K562 (cell line): ENCODE measurements at regions not wholly inside any gene's neighbourhood (a gene's known extent, or its start where the extent isn't known, plus 50 kb on each side); places are given as distances from the start of the nearest gene placed in this dataset.

Experiments used
- ATAC-seq: fragments of 200-7000 bp; cut with Tn5 transposase; 3 replicates; pipeline ENCODE4 v1.9.1; 2020; ENCODE audit warnings: moderate library complexity
- BruUV-seq: library from RNA; stranded (reverse); fragments of 400-500 nt; replicated peaks from 2 replicates; lab custom pipeline; 2021; lab: Mats Ljungman, UMichigan
- CTCF ChIA-PET: fragments of 300-600 bp; formaldehyde crosslinking; extraction: SDS; loops from one replicate; lab custom pipeline; 2021; ENCODE audit warnings: low intra/inter-chr PET ratio; lab: Yijun Ruan, JAX
- POLR2A ChIA-PET: fragments of 300-600, 350-650 bp; sonication (Branson Sonifier 250); formaldehyde crosslinking; extraction: SDS; loops from one replicate; lab custom pipeline; 2021; ENCODE audit warnings: antibody characterized with exemption, inconsistent platforms; lab: Yijun Ruan, JAX
- DNase-seq, 4 experiments: peaks; one replicate each; pipeline versions ENCODE4 v3.0.0 to v3.0.0-alpha.2; 2011 to 2018; ENCODE audit warnings: low spot score in 3 of 4, mixed read lengths in 3 of 4; ENCODE audit errors: extremely low read depth in 1 of 4
- FAIRE-seq: peaks from 2 replicates; lab custom pipeline; 2011; peaks lifted over from hg19 to GRCh38; lab: Jason Lieb, UNC
- H2AFZ ChIP-seq: 2 replicates; pipeline ENCODE4 v1.6.0; 2011; ENCODE audit warnings: low read depth, low read length, control low read depth, inconsistent platforms
- H3K27ac ChIP-seq: fragments of 200-600 bp; 3 replicates; pipeline ENCODE4 v1.8.0; 2011; ENCODE audit warnings: low read depth, mild to moderate bottlenecking, control low read depth, inconsistent platforms, low read length, moderate library complexity, mixed read lengths; ENCODE audit errors: extremely low read depth
- H3K27me3 ChIP-seq, 2 experiments: fragments of 300-600 bp in 1 of 2; 2 replicates in 1 of 2; 3 replicates in 1 of 2; pipeline versions ENCODE4 v1.6.0 to v1.8.0; 2011; ENCODE audit warnings: inconsistent platforms in 2 of 2, low read length in 2 of 2, mild to moderate bottlenecking in 1 of 2, mixed read lengths in 1 of 2, moderate library complexity in 1 of 2; ENCODE audit not compliant: control insufficient read depth in 2 of 2, insufficient read depth in 2 of 2
- H3K36me3 ChIP-seq: fragments of 300-600 bp; 3 replicates; pipeline ENCODE4 v1.8.0; 2011; ENCODE audit warnings: mild to moderate bottlenecking, low read length, inconsistent platforms; ENCODE audit not compliant: control insufficient read depth, insufficient read depth
- H3K4me1 ChIP-seq, 2 experiments: fragments of 200-600 bp in 1 of 2; replicated peaks in 1 of 2; 2 replicates in 1 of 2; 3 replicates in 1 of 2; pipeline versions ENCODE4 v1.5.1 to v1.8.0; 2011; ENCODE audit warnings: inconsistent platforms in 2 of 2, low read length in 2 of 2, mild to moderate bottlenecking in 1 of 2, mixed read lengths in 1 of 2, moderate library complexity in 1 of 2; ENCODE audit not compliant: control insufficient read depth in 2 of 2, insufficient read depth in 2 of 2
- H3K4me2 ChIP-seq: 2 replicates; pipeline ENCODE4 v1.6.1; 2011; ENCODE audit warnings: low read length, control low read depth, inconsistent platforms, mixed read lengths; ENCODE audit not compliant: insufficient read depth
- H3K4me3 ChIP-seq: fragments of 200-600 bp; sonication (generic), shearing (Covaris generic); 2 replicates; pipeline ENCODE4 v1.5.1; 2016; ENCODE audit warnings: control low read depth, inconsistent platforms
- H3K79me2 ChIP-seq: fragments of 200-600 bp; 3 replicates; pipeline ENCODE4 v1.8.0; 2011; ENCODE audit warnings: low read length, inconsistent platforms; ENCODE audit not compliant: control insufficient read depth, insufficient read depth
- H3K9ac ChIP-seq, 2 experiments: 2 replicates each; pipeline versions ENCODE4 v1.6.0 to v1.6.1; 2011; ENCODE audit warnings: low read depth in 2 of 2, low read length in 2 of 2, control low read depth in 1 of 2, inconsistent platforms in 1 of 2, mild to moderate bottlenecking in 1 of 2, mixed read lengths in 1 of 2; ENCODE audit not compliant: insufficient read depth in 1 of 2
- H3K9me1 ChIP-seq: one replicate; pipeline ENCODE4 v1.6.0; 2011; ENCODE audit warnings: inconsistent platforms, mild to moderate bottlenecking, low read length, moderate library complexity; ENCODE audit not compliant: control insufficient read depth, insufficient read depth
- H3K9me3 ChIP-seq: replicated peaks from 2 replicates; pipeline ENCODE4 v1.5.1; 2011; ENCODE audit warnings: low read depth, low read length, inconsistent platforms; ENCODE audit not compliant: control insufficient read depth, insufficient read depth
- H4K20me1 ChIP-seq: replicated peaks from 2 replicates; pipeline ENCODE4 v1.6.1; 2011; ENCODE audit warnings: low read length, inconsistent platforms, mixed read lengths; ENCODE audit not compliant: control insufficient read depth, insufficient read depth
- ARHGAP35 ChIP-seq: fragments of 450-650 bp; IDR thresholded peaks from 2 replicates; pipeline ENCODE4 v1.6.1; 2018; ENCODE audit not compliant: partially characterized antibody
- HDGF ChIP-seq: fragments of 450-650 bp; IDR thresholded peaks from 2 replicates; pipeline ENCODE4 v1.6.1; 2016
- ILF3 ChIP-seq: fragments of 450-650 bp; IDR thresholded peaks from 2 replicates; pipeline ENCODE4 v1.6.1; 2018; ENCODE audit warnings: antibody characterized with exemption, mild to moderate bottlenecking, moderate library complexity, borderline replicate concordance
- MCM5 ChIP-seq: fragments of 450-650 bp; IDR thresholded peaks from 2 replicates; pipeline ENCODE4 v1.6.1; 2016; ENCODE audit warnings: low read depth
- MYNN ChIP-seq, 2 experiments: sonication (generic); formaldehyde crosslinking in 1 of 2; IDR thresholded peaks; 2 replicates each; pipeline versions ENCODE4 v1.5.0 to v1.6.1; 2016 to 2020; ENCODE audit warnings: antibody characterized with exemption in 1 of 2, missing genetic modification reagents in 1 of 2
- POLR2G ChIP-seq: fragments of 200-400 bp; formaldehyde crosslinking; IDR thresholded peaks from 2 replicates; pipeline ENCODE4 v1.6.1; 2017; ENCODE audit warnings: low read depth, mild to moderate bottlenecking, antibody characterized with exemption, low read length, moderate library complexity
- RBM17 ChIP-seq: fragments of 200-400 bp; formaldehyde crosslinking; IDR thresholded peaks from 2 replicates; pipeline ENCODE4 v1.6.1; 2017; ENCODE audit warnings: low read depth, mild to moderate bottlenecking, low read length, borderline replicate concordance
- TGIF2 ChIP-seq: sonication (generic); formaldehyde crosslinking; IDR thresholded peaks from 2 replicates; pipeline ENCODE4 v1.8.1; 2022; ENCODE audit warnings: mild to moderate bottlenecking, missing genetic modification reagents, moderate library complexity
- ZNF77 ChIP-seq: fragments of 250-450 bp; sonication (Bioruptor Pico); IDR thresholded peaks from 2 replicates; pipeline ENCODE4 v1.5.0; 2020
- in situ Hi-C: fragments of 300-500 bp; cut with MboI; formaldehyde crosslinking; loops from 4 replicates; pipeline ENCODE4 v1.15.0; 2018; ENCODE audit warnings: inconsistent platforms, mixed read lengths
- intact Hi-C: fragments of 100-400 bp; cut with micrococcal nuclease; formaldehyde crosslinking; loops from 2 replicates; pipeline ENCODE4 v1.14.2; 2022
- TF ChIP-seq, protein P1 (sequence below): fragments of 200-600 bp; sonication (generic); IDR thresholded peaks from one replicate; pipeline ENCODE4 v1.6.1; 2012; ENCODE audit warnings: mild to moderate bottlenecking, low read depth, low read length, inconsistent platforms
- TF ChIP-seq, protein P2 (sequence below): fragments of 450-650 bp; formaldehyde crosslinking; IDR thresholded peaks from 2 replicates; pipeline ENCODE4 v1.4.0; 2022; ENCODE audit warnings: missing genetic modification characterization

DNA sequence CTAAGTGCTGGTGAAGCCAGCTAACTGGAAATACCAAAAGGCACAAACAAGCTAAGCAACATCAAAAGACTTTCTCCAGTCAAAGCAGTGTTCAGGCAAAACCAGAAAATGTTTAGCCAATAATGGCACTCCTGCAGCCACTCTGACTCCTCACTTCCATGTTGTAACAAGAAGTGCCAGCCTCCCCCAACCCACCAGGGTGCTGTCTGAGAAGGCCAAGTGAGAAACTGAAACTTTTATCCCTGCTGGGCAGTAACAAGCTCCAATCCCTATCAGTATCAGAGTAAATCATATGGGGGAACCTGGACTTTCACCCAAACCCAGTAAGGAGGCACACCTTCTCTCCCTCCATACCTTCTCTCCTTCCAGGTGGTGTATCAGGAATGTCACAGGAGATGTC is 414.8 kb upstream of the NMUR2 start:
- TF ChIP-seq HDGF = no peak
- no peak for TF ChIP-seq ZNF77 (CRISPR knock-in tag)
- TF ChIP-seq, protein P1, sequence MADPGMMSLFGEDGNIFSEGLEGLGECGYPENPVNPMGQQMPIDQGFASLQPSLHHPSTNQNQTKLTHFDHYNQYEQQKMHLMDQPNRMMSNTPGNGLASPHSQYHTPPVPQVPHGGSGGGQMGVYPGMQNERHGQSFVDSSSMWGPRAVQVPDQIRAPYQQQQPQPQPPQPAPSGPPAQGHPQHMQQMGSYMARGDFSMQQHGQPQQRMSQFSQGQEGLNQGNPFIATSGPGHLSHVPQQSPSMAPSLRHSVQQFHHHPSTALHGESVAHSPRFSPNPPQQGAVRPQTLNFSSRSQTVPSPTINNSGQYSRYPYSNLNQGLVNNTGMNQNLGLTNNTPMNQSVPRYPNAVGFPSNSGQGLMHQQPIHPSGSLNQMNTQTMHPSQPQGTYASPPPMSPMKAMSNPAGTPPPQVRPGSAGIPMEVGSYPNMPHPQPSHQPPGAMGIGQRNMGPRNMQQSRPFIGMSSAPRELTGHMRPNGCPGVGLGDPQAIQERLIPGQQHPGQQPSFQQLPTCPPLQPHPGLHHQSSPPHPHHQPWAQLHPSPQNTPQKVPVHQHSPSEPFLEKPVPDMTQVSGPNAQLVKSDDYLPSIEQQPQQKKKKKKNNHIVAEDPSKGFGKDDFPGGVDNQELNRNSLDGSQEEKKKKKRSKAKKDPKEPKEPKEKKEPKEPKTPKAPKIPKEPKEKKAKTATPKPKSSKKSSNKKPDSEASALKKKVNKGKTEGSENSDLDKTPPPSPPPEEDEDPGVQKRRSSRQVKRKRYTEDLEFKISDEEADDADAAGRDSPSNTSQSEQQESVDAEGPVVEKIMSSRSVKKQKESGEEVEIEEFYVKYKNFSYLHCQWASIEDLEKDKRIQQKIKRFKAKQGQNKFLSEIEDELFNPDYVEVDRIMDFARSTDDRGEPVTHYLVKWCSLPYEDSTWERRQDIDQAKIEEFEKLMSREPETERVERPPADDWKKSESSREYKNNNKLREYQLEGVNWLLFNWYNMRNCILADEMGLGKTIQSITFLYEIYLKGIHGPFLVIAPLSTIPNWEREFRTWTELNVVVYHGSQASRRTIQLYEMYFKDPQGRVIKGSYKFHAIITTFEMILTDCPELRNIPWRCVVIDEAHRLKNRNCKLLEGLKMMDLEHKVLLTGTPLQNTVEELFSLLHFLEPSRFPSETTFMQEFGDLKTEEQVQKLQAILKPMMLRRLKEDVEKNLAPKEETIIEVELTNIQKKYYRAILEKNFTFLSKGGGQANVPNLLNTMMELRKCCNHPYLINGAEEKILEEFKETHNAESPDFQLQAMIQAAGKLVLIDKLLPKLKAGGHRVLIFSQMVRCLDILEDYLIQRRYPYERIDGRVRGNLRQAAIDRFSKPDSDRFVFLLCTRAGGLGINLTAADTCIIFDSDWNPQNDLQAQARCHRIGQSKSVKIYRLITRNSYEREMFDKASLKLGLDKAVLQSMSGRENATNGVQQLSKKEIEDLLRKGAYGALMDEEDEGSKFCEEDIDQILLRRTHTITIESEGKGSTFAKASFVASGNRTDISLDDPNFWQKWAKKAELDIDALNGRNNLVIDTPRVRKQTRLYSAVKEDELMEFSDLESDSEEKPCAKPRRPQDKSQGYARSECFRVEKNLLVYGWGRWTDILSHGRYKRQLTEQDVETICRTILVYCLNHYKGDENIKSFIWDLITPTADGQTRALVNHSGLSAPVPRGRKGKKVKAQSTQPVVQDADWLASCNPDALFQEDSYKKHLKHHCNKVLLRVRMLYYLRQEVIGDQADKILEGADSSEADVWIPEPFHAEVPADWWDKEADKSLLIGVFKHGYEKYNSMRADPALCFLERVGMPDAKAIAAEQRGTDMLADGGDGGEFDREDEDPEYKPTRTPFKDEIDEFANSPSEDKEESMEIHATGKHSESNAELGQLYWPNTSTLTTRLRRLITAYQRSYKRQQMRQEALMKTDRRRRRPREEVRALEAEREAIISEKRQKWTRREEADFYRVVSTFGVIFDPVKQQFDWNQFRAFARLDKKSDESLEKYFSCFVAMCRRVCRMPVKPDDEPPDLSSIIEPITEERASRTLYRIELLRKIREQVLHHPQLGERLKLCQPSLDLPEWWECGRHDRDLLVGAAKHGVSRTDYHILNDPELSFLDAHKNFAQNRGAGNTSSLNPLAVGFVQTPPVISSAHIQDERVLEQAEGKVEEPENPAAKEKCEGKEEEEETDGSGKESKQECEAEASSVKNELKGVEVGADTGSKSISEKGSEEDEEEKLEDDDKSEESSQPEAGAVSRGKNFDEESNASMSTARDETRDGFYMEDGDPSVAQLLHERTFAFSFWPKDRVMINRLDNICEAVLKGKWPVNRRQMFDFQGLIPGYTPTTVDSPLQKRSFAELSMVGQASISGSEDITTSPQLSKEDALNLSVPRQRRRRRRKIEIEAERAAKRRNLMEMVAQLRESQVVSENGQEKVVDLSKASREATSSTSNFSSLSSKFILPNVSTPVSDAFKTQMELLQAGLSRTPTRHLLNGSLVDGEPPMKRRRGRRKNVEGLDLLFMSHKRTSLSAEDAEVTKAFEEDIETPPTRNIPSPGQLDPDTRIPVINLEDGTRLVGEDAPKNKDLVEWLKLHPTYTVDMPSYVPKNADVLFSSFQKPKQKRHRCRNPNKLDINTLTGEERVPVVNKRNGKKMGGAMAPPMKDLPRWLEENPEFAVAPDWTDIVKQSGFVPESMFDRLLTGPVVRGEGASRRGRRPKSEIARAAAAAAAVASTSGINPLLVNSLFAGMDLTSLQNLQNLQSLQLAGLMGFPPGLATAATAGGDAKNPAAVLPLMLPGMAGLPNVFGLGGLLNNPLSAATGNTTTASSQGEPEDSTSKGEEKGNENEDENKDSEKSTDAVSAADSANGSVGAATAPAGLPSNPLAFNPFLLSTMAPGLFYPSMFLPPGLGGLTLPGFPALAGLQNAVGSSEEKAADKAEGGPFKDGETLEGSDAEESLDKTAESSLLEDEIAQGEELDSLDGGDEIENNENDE = no peak
- no peak for TF ChIP-seq RBM17
- TF ChIP-seq, protein P2, sequence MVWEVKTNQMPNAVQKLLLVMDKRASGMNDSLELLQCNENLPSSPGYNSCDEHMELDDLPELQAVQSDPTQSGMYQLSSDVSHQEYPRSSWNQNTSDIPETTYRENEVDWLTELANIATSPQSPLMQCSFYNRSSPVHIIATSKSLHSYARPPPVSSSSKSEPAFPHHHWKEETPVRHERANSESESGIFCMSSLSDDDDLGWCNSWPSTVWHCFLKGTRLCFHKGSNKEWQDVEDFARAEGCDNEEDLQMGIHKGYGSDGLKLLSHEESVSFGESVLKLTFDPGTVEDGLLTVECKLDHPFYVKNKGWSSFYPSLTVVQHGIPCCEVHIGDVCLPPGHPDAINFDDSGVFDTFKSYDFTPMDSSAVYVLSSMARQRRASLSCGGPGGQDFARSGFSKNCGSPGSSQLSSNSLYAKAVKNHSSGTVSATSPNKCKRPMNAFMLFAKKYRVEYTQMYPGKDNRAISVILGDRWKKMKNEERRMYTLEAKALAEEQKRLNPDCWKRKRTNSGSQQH (CRISPR knock-in tag) = no peak
- TF ChIP-seq MCM5 = no peak
- TF ChIP-seq MYNN (IDR thresholded peaks at IDR 0.05) = no peak
- TF ChIP-seq MYNN (CRISPR knock-in tag; IDR thresholded peaks at IDR 0.05) = no peak
- TF ChIP-seq ARHGAP35 = no peak
- TF ChIP-seq TGIF2 (CRISPR knock-in tag) = no peak
- no peak for TF ChIP-seq ILF3
- TF ChIP-seq POLR2G = no peak
- no peaks in the 10 kb centered on the region for H3K27me3 ChIP-seq
- H3K4me2 ChIP-seq = no peak overlapping the region
- no peak overlapping the region for H2AFZ ChIP-seq
- no peaks in the 10 kb centered on the region for H3K79me2 ChIP-seq
- ATAC-seq = no peak
- H3K9ac ChIP-seq = no peak overlapping the region
- no peak for DNase-seq
- FAIRE-seq = no peak
- H3K27ac ChIP-seq = no peak overlapping the region
- no peaks in the 10 kb centered on the region for H3K9me3 ChIP-seq
- BruUV-seq = no TSS peak
- intact Hi-C loops (no loop called here), in situ Hi-C loops (no loop called here)
- no peaks in the 10 kb centered on the region for H3K4me1 ChIP-seq
- H3K36me3 ChIP-seq = no peaks in the 10 kb centered on the region
- ChIA-PET POLR2A (no interaction called here), CTCF (no interaction called here)
- no peaks in the 10 kb centered on the region for H3K9me1 ChIP-seq
- no peaks in the 10 kb centered on the region for H4K20me1 ChIP-seq
- no peak overlapping the region for H3K4me3 ChIP-seq
